ENCODE measurements at regions not wholly inside any gene's neighbourhood (a gene's known extent, or its start where the extent isn't known, plus 50 kb on each side); places are given as distances from the start of the nearest gene placed in this dataset.

DNA sequence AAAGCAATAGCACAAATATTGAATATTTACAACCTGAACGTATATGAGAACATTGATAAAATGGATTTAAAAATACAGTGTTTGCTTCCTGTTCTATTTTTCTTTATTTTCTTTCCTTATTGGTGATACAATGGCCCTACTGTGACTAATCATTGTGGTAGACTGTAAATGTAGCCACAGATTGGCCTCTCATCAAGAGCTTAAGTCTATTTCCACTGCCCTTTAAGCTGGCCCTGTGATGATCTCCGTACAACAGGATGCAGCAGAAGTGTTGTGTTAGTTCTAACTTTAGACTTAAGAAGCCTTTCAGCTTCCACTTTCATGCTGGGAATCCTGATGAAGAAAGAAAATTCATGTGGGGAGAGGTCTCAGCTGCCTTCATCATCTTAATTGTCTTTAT is 285.6 kb upstream of the B3GALT2 start:
- H3K4me3 Mint-ChIP-seq, result no peak overlapping the region
- H3K9me3 Mint-ChIP-seq, result peaks cover 5% of the 10 kb centered on the region
- no peaks in the 10 kb centered on the region for H3K27me3 Mint-ChIP-seq (ENCODE audit: low read depth)
- no peak overlapping the region for H3K27ac Mint-ChIP-seq
- no peak for TF ChIP-seq CTCF (IDR thresholded peaks at IDR 0.05; ENCODE audit: unreplicated experiment in 3 of 3)
- H3K36me3 Mint-ChIP-seq (ENCODE audit: low read depth), result no peaks in the 10 kb centered on the region
- no peaks in the 10 kb centered on the region for H3K4me1 Mint-ChIP-seq

DNA sequence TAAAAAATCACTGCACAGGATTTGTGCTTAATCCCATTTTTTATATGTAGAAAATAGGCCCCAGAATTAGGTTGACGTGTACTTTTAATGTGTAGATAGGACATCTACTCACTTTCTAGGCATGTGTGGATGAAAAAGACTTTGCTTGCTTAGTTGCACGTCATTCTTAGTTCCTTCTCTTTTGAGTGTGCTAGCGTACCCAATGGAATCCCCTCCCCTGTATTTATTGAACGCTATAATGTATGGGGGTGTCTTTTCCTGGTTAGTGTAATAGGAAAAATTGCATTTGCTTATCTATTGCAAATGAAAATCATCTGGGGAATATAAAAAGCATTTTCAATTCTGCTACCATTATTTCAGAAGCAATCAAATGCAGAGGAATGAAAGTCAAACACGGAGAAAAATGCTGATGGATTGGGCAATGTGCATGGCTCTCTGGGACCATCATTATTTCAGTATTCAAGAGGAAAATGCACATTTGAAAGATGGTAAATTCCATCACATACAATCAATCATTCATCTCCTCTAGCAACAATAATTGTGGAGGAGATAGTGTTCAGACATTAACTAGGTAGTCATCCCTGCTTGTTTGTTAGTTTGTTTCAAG is 277.0 kb upstream of the B3GALT2 start:
- peaks cover 5% of the 10 kb centered on the region for H3K4me1 Mint-ChIP-seq
- no peaks in the 10 kb centered on the region for H3K9me3 Mint-ChIP-seq
- H3K27me3 Mint-ChIP-seq (ENCODE audit: low read depth), result peaks cover 3% of the 10 kb centered on the region
- H3K36me3 Mint-ChIP-seq (ENCODE audit: low read depth), result no peaks in the 10 kb centered on the region
- TF ChIP-seq CTCF (IDR thresholded peaks at IDR 0.05; ENCODE audit: unreplicated experiment in 3 of 3), result no peak
- no peak overlapping the region for H3K27ac Mint-ChIP-seq
- H3K4me3 Mint-ChIP-seq, result no peak overlapping the region

- H3K36me3 Mint-ChIP-seq (ENCODE audit: low read depth), result no peaks in the 10 kb centered on the region
- H3K4me3 Mint-ChIP-seq, result no peak overlapping the region
- no peak overlapping the region for H3K27ac Mint-ChIP-seq
- peaks cover 5% of the 10 kb centered on the region for H3K4me1 Mint-ChIP-seq
- TF ChIP-seq CTCF (IDR thresholded peaks at IDR 0.05; ENCODE audit: unreplicated experiment in 3 of 3), result no peak
- H3K9me3 Mint-ChIP-seq, result no peaks in the 10 kb centered on the region
- peaks cover 3% of the 10 kb centered on the region for H3K27me3 Mint-ChIP-seq (ENCODE audit: low read depth)
Measured at GRCh38 chr1:193462629-193463320, 276.4 kb upstream of the B3GALT2 start.

GRCh38 chr1:193458628-193459027 is 272.2 kb upstream of the B3GALT2 start:
- H3K27me3 Mint-ChIP-seq (ENCODE audit: low read depth), result no peaks in the 10 kb centered on the region
- H3K9me3 Mint-ChIP-seq, result no peaks in the 10 kb centered on the region
- no peak overlapping the region for H3K4me3 Mint-ChIP-seq
- H3K36me3 Mint-ChIP-seq (ENCODE audit: low read depth), result no peaks in the 10 kb centered on the region
- no peak for TF ChIP-seq CTCF (IDR thresholded peaks at IDR 0.05; ENCODE audit: unreplicated experiment in 3 of 3)
- H3K4me1 Mint-ChIP-seq, result peaks cover 5% of the 10 kb centered on the region
- no peak overlapping the region for H3K27ac Mint-ChIP-seq

DNA sequence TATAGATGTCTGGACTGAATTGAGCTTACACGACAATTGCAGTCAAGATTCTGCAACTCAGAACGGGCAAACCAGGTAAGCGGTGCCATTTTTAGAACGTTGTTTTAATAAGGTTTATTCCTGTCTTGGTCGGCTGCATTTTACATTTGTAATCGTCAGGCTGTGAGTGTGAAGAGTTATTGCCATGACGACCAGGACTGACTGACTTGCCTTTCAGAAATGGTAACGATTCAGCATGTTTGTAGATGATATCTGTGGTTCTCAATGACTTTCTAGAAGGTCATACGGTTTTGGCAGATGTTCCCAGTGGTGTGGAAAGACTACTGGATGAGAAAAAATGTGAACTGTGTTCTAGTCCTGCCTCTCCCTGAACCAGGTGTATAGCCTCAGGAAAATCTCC is 271.3 kb upstream of the B3GALT2 start:
- TF ChIP-seq CTCF (IDR thresholded peaks at IDR 0.05; ENCODE audit: unreplicated experiment in 3 of 3), result no peak
- Mint-ChIP-seq H3K27me3 (ENCODE audit: low read depth) (no peaks in the 10 kb centered on the region), H3K4me3 (no peak overlapping the region), H3K9me3 (no peaks in the 10 kb centered on the region), H3K36me3 (ENCODE audit: low read depth) (no peaks in the 10 kb centered on the region), H3K4me1 (peaks cover 5% of the 10 kb centered on the region), H3K27ac (no peak overlapping the region)

DNA sequence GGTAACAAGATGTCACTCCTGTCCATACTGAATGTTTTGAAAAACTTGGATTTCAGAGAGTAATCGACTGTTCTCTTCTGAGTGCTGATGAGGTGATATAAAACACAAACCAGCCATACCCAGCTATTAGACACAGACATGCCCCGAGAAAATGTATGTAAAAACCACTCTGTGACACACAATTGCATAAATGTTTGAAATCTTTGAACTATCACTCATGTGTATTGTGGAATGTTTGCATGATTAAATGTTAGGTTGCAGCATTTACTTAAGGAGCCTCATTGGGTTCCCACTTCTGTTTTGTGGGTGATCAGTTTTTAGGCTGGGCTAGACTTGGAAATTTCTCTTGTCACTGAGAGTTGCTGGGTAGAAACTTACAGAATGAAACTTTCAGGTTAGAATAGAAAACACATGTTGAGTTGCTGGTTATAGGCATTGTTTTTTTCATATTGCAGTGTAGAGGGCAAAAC is 270.4 kb upstream of the B3GALT2 start:
- no peak for TF ChIP-seq CTCF (IDR thresholded peaks at IDR 0.05; ENCODE audit: unreplicated experiment in 3 of 3)
- Mint-ChIP-seq H3K27ac (no peak overlapping the region), H3K36me3 (ENCODE audit: low read depth) (no peaks in the 10 kb centered on the region), H3K27me3 (ENCODE audit: low read depth) (no peaks in the 10 kb centered on the region), H3K4me3 (no peak overlapping the region), H3K4me1 (peaks cover 5% of the 10 kb centered on the region), H3K9me3 (no peaks in the 10 kb centered on the region)
